ENCODE measurements at regions not wholly inside any gene's neighbourhood (a gene's known extent, or its start where the extent isn't known, plus 50 kb on each side); places are given as distances from the start of the nearest gene placed in this dataset.

- Histone ChIP-seq H2AFZ (ENCODE audit: insufficient read depth, low read depth, low read length, poor library complexity, severe bottlenecking) (no peak overlapping the region), H3K36me3 (replicated peaks in 1 of 2; ENCODE audit: control extremely low read depth in 1 of 2, control insufficient read depth in 1 of 2, extremely low read depth in 1 of 2, insufficient read depth in 2 of 2, low read length in 1 of 2) (no peaks in the 10 kb centered on the region), H3K79me2 (ENCODE audit: control insufficient read depth, insufficient read depth, low read length) (no peaks in the 10 kb centered on the region), H3K4me2 (replicated peaks; ENCODE audit: low read depth, low read length, poor library complexity, severe bottlenecking) (no peak overlapping the region), H3K27ac (ENCODE audit: low read length in 2 of 2) (no peak overlapping the region), H3K4me1 (ENCODE audit: control insufficient read depth in 2 of 2, insufficient read depth in 2 of 2, low read length in 2 of 2) (no peaks in the 10 kb centered on the region), H3K9me3 (ENCODE audit: control extremely low read depth in 1 of 3, control insufficient read depth in 2 of 3, insufficient read depth in 1 of 3, low read length in 2 of 3) (peaks cover 0 to 14% (median 0%) of the 10 kb centered on the region in 3 donors), H3K27me3 (replicated peaks in 1 of 4; ENCODE audit: control extremely low read depth in 1 of 4, control insufficient read depth in 3 of 4, insufficient read depth in 4 of 4, low read length in 3 of 4) (no peaks in the 10 kb centered on the region), H3K9ac (ENCODE audit: low read length) (no peak overlapping the region), H3K4me3 (ENCODE audit: control extremely low read depth in 1 of 5, extremely low read depth in 1 of 5, insufficient read depth in 1 of 5, low read depth in 2 of 5, low read length in 4 of 5) (no peak overlapping the region), H4K20me1 (ENCODE audit: control insufficient read depth, insufficient read depth, low read length, poor library complexity, severe bottlenecking) (no peaks in the 10 kb centered on the region)
- no peaks in the 10 kb centered on the region for H3K4me1 Mint-ChIP-seq
- DNase-seq = no peak
- ATAC-seq (ENCODE audit: low read depth) = no peak
- H3K27ac Mint-ChIP-seq = no peak overlapping the region
- peaks cover 3% of the 10 kb centered on the region for H3K27me3 Mint-ChIP-seq
- TF ChIP-seq EZH2 (IDR thresholded peaks at IDR 0.05; ENCODE audit: borderline replicate concordance, insufficient read depth, low read depth, low read length, poor library complexity, severe bottlenecking) (no peak), CTCF (IDR thresholded peaks at IDR 0.05) (no peak)
- POLR2A ChIA-PET = no interaction called here
- H3K4me3 Mint-ChIP-seq = no peak overlapping the region
- CTCF ChIA-PET = no interaction called here
- intact Hi-C loops (cut with micrococcal nuclease) = no loop called here
- H3K9me3 Mint-ChIP-seq (ENCODE audit: insufficient read depth) = peaks cover 3% of the 10 kb centered on the region
- WGBS (ENCODE audit: insufficient coverage) = 91% methylated on average over 23 of the region's 25 CpGs
Observed at GRCh38 chr7:156017916-156018700, 205.8 kb upstream of the SHH start.

- POLR2A ChIA-PET = no interaction called here
- no peaks in the 10 kb centered on the region for H3K4me1 Mint-ChIP-seq
- intact Hi-C loops (cut with micrococcal nuclease) = no loop called here
Observed at GRCh38 chr7:156017431-156017830, 205.2 kb upstream of the SHH start.

More at GRCh38 chr7:156017431-156017830, 205.2 kb upstream of the SHH start:
- Histone ChIP-seq H3K4me1 (ENCODE audit: control insufficient read depth in 2 of 2, insufficient read depth in 2 of 2, low read length in 2 of 2) (no peaks in the 10 kb centered on the region), H3K9ac (ENCODE audit: low read length) (no peak overlapping the region), H3K4me2 (replicated peaks; ENCODE audit: low read depth, low read length, poor library complexity, severe bottlenecking) (no peak overlapping the region), H3K4me3 (ENCODE audit: control extremely low read depth in 1 of 5, extremely low read depth in 1 of 5, insufficient read depth in 1 of 5, low read depth in 2 of 5, low read length in 4 of 5) (no peak overlapping the region), H2AFZ (ENCODE audit: insufficient read depth, low read depth, low read length, poor library complexity, severe bottlenecking) (no peak overlapping the region), H3K27ac (ENCODE audit: low read length in 2 of 2) (no peak overlapping the region), H3K27me3 (replicated peaks in 1 of 4; ENCODE audit: control extremely low read depth in 1 of 4, control insufficient read depth in 3 of 4, insufficient read depth in 4 of 4, low read length in 3 of 4) (no peaks in the 10 kb centered on the region), H3K79me2 (ENCODE audit: control insufficient read depth, insufficient read depth, low read length) (no peaks in the 10 kb centered on the region), H3K9me3 (ENCODE audit: control extremely low read depth in 1 of 3, control insufficient read depth in 2 of 3, insufficient read depth in 1 of 3, low read length in 2 of 3) (peaks cover 0 to 14% (median 0%) of the 10 kb centered on the region in 3 donors), H3K36me3 (replicated peaks in 1 of 2; ENCODE audit: control extremely low read depth in 1 of 2, control insufficient read depth in 1 of 2, extremely low read depth in 1 of 2, insufficient read depth in 2 of 2, low read length in 1 of 2) (no peaks in the 10 kb centered on the region), H4K20me1 (ENCODE audit: control insufficient read depth, insufficient read depth, low read length, poor library complexity, severe bottlenecking) (no peaks in the 10 kb centered on the region)
- TF ChIP-seq EZH2 (IDR thresholded peaks at IDR 0.05; ENCODE audit: borderline replicate concordance, insufficient read depth, low read depth, low read length, poor library complexity, severe bottlenecking) = no peak
- DNase-seq = no peak
- peaks cover 3% of the 10 kb centered on the region for H3K27me3 Mint-ChIP-seq
- no peak overlapping the region for H3K4me3 Mint-ChIP-seq
- WGBS (ENCODE audit: insufficient coverage) = 97% methylated on average over 5 of the region's 8 CpGs
- no peak for ATAC-seq (ENCODE audit: low read depth)
- CTCF ChIA-PET = no interaction called here
- peaks cover 3% of the 10 kb centered on the region for H3K9me3 Mint-ChIP-seq (ENCODE audit: insufficient read depth)
- H3K27ac Mint-ChIP-seq = no peak overlapping the region

Data from B cell (primary cell).